ENCODE measurements at regions not wholly inside any gene's neighbourhood (a gene's known extent, or its start where the extent isn't known, plus 50 kb on each side); places are given as distances from the start of the nearest gene placed in this dataset.

GRCh38 chr17:83178533-83179304 lies 99.3 kb downstream of the METRNL start:
- DNase-seq = peak; percentile 16

DNA sequence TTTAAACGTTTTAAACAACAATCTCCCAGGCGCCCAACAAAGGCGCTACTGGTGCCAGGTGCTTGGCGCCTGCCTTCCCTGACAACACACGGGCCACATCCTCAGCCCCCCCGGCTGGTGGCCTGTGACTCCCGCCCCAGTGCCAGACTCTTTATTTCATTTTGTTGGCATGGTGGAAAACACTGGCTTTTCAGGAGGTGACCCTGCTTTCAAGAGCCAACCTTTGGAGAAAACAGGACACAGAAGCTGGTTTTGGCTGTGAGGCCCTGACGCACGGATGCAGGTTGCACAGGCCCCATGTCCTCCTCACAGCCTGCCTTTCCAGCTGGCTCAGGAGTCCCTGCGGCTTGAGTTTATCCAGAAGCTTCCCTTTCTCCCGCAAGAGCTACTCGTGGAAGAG lies 100.0 kb downstream of the METRNL start:
- peak; percentile 29 for DNase-seq

DNA sequence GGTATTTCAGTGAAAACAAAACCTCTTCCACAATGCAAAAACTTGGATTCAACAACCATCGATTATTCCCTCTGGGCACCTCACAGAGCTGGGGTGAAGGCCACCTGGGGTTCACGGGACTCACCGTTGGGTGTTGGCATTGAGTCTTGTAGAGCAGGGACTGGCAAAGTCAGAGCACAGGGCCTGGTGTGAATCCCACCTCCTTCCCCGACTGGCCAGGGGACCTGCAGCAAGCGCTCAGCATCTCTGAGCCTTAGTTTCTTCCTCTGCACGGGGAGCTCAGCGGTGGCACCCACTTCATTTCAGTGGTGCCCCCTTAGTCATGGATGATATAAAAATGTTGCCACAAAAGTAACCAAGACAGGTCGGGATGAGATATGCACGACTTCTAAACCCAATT lies 100.4 kb downstream of the METRNL start:
- peak; percentile 12 for DNase-seq

DNA sequence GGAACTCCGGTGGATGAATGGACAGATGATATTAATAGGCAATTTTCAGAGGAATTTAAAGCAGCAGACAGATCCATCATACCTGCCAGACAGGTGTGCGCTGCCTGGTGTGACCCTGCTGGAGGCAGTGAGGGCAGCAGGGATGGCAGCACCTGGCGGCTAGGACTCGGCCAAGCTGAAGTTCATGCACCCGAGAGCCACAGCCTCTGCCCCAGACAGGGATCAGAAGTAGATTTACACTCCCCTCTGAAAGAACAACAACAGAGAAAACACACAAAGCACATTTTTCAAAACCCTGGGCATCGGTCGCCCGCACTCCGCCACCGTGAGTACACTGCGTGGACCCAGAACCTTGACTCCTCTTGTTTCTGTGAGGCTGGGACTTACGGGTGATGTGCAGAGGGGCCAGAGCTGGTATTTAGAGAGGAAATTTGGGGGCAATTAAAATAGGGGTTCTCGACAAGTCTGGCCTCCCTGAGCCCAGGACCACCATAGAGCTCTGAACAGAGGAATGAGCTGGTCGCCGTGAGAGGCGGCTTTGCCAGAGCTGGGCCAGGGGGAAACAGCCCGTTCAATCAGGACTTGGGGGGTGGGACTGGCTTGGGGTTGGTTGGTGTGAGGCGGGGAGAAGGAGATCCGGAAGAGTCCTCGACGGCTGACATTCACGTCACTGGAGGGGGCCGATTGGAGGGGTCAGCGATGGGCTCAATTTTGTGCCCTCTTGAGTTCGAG lies 101.0 kb downstream of the METRNL start:
- DNase-seq = peak; percentile 8

DNA sequence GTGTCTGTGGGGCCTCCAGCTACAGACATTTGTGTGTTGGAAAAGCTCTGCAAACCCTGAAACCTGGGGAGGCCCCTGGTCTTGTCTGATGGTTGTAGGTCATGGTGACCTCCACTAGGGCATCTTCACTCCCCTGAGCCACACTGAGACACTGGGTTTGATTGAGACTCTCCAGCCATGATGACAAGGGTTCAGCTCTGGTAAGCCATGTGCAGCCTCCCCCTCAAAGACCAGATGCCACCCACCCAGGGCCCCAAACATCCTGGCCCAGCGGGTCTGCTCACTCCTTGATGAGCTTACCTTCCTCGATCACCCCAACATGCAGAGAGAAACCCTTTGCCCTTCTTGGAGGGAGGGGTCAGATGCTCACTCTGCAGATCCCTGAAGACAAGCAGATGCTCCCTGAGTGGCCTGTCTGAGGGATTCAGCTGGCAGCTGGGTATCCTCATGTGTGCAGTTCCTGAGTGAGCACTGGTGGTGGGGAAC lies 101.6 kb downstream of the METRNL start:
- no peak for DNase-seq

DNA sequence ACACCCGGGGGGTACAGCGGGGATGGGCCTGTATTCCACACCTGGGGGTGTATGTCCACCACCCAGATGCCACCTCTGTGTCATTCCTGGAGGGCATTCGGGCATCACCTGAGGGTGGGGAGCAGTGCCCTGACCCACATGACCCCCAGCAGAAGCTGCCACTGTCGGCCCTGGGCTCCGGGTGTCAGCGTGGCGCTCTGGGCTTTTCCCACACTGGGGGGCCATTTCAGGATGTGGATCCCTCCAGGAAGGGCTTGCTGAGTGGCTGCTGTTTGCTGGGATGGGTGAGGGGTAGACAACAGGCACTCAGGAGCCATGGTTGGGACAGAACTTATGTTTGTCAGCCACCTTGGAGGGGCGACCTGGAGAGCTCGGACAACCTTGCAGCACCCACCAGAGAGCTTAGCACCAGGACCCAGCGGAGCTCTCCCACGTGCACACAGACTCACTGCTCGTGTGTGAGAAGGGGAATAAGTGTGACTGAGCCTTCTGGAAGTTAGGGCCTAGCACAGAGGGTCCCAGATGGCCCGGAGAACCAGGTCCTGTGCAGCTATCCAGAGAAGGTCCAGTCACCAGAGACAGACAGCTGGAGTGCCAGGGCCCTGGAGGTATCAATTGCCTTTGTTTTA lies 102.7 kb downstream of the METRNL start:
- peak; percentile 10 for DNase-seq

DNA sequence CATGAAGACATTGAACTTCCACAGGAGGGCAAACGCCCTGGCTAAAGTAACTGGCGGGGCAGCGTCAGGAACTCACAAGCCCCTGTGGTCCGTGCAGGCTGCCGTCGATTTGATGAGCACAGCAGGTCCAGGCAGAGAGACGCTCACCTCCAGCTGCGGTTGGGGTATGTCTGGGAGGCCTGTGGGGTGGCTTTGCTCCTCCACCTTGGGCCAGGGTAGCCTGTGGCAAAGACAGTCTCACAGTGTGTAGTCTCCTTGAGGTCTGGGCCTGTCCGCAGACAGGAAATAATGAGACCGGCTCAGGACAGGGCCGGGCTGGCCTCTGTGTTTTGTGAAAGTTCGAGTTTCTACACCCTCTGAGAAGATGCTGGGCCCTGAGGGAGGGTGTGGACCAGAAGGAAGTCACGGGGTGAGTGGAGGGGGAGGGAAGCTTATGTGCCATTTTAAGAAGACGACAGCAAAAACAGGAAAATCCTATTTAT lies 103.3 kb downstream of the METRNL start:
- peak; percentile 28 for DNase-seq

DNA sequence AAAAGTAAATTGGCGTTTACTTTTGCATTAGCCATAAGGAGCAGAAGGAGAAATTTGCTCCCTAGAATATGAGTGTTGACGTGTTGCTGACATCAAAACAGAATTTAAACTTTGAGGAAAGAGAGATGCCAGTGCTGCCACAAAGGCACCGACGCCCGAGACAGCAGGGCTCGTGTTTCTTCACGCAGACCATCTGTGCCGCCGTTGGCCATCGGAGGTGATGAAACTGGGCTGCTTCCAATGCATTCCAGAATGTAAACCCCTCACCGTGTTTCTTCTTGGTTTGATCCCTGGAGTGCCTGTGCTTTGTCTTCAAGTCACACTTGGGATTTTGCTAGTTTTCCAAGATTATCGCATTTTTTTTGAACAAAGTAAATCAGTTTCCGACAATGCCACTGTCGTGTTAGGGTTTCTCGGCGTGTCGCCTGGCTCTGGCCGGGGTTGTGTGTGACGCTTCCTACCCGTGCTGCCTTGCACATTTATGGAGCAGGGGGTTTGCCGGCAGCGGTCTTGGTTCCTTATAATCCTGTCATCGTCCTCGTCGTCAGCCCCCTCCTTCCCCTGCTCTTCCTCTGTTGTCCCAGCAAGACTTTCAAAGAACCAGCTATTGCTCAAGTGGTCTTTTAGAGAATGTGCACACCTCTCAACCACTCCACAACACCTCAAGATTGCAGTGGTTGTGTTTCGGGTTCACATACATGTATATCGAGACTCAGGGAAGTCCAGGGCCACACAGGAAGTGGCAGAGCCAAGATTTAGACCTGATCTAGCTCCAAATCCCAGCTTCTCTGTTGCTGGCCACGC lies 103.9 kb downstream of the METRNL start:
- peak; percentile 12 for DNase-seq

DNA sequence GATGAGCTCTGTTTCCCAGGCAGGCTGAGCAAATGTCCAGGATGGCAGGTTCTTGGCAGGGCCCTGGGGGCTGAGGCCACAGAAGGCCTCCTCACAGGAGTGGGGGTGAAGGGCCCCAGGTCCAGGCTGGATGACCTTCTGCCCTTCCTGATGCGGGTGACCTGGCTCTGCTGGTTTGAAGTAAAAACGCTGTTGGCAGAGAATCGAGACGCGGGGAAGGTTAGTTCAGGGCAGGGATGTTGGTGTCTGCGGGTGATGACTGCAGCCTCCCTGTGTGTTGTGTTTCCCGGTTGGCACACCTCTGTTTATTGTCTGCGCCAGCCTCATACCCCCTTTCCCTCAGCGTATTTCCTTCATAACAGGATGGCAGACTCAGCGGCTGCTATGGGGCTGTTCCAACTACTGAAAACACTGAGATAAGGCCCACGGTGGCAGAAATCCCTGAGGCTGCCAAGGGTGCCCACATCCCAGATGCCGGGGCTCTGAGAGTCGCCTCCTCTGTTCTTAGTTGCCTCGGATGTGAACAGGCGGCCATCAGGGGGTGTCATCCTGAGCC lies 104.6 kb downstream of the METRNL start:
- peak; percentile 16 for DNase-seq

GRCh38 chr17:83185023-83186002 lies 105.9 kb downstream of the METRNL start:
- DNase-seq = peak; percentile 14

DNA sequence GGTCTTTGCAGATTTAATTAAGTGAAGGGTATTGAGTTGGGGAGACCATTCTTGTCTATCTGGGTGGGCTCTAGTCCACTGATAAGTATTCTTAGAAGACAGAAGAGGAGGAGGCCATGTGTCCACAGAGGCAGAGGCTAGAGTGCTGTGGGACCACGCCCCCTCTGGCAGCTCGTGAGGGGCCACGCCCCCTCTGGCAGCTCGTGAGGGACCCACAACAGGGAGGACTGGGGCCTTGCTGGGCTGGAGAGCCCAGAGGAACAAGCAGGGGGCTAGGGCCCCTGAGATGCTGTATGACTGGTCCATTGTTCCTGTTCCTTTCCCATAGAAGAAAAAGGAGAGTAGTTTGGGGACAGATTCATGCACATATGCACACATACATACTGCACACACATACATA lies 106.8 kb downstream of the METRNL start:
- DNase-seq = peak; percentile 58

DNA sequence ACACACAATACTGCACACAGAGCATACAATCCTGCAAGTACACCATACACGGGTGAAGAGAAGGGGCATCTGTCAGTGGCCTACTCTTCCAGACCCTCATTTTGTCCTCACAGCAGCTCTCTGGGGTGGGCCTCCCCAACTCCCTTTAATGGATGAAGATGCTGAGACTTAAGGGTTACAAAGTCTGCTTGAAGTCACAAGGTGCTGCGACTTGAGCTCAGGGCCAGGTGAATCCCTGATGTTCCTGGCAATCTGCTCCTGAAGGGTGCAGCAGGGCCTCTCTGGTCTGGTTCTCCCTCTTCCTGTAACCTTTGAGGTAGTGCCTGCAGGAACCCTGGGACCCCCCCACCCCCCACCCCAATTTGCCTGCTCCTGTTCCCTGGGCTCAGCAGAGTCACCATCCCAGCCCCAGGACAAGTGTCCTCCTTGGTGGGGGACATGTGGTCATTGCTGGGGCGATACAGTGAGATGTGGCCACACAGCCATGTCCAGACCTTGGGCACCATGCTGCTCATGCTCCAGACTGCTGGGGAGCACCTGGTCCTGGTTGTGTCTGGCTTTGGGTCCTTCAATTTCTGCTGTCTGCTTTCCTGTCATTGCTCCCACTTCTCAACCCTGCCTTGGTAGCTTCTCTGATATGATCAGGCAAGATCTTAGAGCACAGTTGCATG lies 107.5 kb downstream of the METRNL start:
- DNase-seq = peak; percentile 12

- no peak for DNase-seq
Observed at GRCh38 chr17:83187782-83188311, 108.4 kb downstream of the METRNL start.

GRCh38 chr17:83189044-83190003 lies 109.9 kb downstream of the METRNL start:
- peak; percentile 74 for DNase-seq

DNA sequence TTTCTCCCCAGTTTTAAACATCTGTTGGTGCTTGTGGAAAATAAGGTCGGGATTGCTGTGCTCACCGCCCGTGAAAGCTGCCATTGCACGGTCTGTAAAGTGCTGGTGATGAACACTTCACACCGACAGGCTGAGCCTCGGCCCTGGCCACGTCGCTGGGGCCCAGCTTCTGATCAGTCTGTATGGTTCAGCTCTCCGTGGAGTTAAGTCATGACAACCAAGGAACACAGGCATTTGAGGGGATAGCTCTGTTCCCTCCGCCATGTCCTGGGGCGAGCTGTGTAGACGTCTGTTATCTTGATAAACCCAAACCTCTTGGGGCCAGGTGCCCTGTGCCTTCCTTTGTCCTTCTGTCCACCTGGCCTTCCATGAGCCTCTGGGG lies 110.6 kb downstream of the METRNL start:
- no peak for DNase-seq

- peak; percentile 14 for DNase-seq
Observed at GRCh38 chr17:83190601-83191387, 111.4 kb downstream of the METRNL start.

DNA sequence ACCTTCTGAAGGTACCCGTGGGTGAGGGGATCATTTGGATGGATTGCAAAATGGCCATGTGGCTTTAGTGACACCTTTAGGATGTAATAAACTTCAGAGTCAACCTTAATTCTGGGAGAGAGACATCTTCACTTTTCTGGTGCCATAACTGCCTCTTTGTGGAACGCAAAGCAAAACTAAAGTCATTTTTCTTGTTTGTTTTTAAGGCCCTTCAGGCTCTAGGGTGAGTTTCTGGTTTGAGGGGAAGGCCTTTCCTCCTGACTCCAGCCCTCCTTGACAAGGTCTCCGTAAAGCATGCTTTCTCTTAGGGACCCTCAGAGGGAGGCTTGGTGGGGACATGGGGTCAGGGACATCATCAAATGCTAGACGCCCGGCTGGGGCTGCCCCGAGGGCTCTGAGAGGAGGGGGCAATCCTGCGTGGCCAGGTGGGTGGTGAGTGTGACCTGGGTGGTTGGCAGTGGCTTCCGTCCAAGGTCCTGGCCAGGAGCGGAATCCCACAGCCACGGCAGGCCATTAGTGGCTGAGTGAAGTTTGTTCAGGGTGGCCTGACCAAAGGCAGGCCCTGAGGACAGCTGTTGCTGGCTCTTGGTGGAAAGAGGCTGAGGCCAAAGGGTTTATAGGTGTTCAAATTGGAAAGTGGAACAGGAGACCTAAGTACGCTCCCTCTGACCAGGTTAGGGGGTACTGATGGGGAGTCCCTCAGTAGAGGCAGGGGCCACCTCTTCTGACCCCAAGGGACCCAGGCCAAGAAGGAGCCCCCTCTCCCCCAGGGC lies 112.2 kb downstream of the METRNL start:
- peak; percentile 15 for DNase-seq
